ENCODE measurements at regions not wholly inside any gene's neighbourhood (a gene's known extent, or its start where the extent isn't known, plus 50 kb on each side); places are given as distances from the start of the nearest gene placed in this dataset.

DNA sequence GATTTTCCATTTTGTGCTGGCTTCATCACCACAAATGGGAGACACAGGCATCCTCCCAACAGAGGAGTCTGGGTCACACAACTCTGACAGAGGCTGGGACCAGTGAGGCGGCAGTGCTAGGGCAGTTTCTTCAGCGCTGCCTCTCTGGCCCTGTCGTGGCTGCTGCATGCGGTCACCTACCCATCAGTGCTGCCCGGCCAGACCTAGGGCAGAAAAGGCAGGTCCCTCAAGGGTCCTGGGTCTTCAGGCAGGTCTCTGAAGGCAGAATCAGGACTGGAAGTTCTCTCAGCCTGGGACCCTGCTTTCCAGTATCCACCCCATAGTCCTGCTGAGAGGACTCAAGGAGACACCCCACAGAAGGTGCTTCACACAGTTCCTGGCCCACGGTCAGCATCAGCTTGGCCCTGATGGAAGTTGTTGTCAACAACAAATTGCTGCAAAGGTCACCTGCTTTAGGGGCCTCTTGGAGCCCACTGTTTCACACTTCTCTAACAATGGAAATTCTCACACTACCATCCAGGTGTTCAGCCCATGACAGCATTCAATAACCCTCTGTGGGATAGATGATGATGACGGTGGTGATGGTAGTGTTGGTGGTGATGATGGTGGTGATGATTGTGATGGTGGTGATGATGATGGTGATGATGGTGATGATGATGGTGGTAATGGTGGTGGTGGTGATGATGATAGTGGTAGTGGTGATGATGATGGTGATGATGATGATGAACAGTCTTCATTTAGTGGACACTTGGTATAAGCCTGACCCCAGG, 146.4 kb upstream of the PPP1R26 start:
- ChIA-PET CTCF (no interaction called here), POLR2A (no interaction called here)

GRCh38 chr9:135334953-135335460, 144.6 kb upstream of the PPP1R26 start:
- CTCF ChIA-PET = no interaction called here
- POLR2A ChIA-PET = no interaction called here

- ChIA-PET POLR2A (no interaction called here), CTCF (no interaction called here)
These were observed 143.8 kb upstream of the PPP1R26 start for GRCh38 chr9:135335691-135336181.

- POLR2A ChIA-PET = no interaction called here
- CTCF ChIA-PET = no interaction called here
These were observed 142.7 kb upstream of the PPP1R26 start for GRCh38 chr9:135336722-135337527.

GRCh38 chr9:135338546-135338945, 141.0 kb upstream of the PPP1R26 start:
- ChIA-PET POLR2A (no interaction called here), CTCF (interaction anchor here (1.5 kb wide), 1 partner anchor 252 kb away, joined by 4 read pairs; no protein-coding TSS in a partner anchor)

GRCh38 chr9:135339378-135339973, 140.1 kb upstream of the PPP1R26 start:
- ChIA-PET POLR2A (no interaction called here), CTCF (interaction anchor here (0.9 to 1.5 kb wide), 2 partner anchors 73 to 253 kb away, joined by 3 to 4 read pairs; no protein-coding TSS in a partner anchor)

GRCh38 chr9:135340143-135340655, 139.4 kb upstream of the PPP1R26 start:
- CTCF ChIA-PET = interaction anchor here (0.9 kb wide), 1 partner anchor 72 kb away, joined by 3 read pairs; no protein-coding TSS in a partner anchor
- POLR2A ChIA-PET = no interaction called here

DNA sequence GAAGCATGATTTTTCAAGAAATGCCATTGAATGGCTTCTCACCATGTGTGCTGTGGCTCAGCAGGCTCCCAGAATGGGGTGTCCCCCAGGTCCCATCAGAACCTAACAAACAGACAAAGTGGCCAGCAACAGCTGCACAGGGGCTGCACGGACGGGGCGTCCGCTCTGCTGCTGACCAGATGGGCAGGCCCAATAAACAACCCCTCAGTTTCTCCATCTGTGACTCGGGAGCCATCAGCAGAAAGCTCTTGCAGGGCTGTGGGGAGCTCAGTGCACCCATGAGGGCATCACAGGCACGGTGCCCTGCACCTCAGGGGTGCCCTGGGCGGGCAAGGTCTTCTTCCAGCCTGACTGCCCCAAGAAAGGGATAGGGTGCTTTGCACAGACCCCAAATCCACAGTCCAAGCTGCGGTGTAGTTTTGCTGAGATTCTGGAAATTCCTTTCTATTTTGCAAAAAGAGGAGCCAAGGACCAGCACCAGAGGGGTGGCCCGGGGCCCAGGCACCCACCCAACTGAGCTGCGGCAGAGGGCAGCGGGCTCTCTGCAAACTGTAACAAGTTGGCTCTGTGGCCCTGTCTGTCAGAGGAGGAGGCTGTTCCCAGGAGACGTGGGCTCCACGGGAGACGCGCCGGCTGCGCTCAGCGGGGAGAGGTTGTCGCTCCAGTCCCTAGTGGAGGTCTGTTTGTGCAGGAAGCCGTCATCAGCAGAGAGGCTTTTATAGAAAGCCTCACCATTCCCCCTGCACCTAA, 138.7 kb upstream of the PPP1R26 start:
- ChIA-PET POLR2A (no interaction called here), CTCF (interaction anchor here (0.5 kb wide), 1 partner anchor 71 kb away, joined by 3 read pairs; no protein-coding TSS in a partner anchor)

DNA sequence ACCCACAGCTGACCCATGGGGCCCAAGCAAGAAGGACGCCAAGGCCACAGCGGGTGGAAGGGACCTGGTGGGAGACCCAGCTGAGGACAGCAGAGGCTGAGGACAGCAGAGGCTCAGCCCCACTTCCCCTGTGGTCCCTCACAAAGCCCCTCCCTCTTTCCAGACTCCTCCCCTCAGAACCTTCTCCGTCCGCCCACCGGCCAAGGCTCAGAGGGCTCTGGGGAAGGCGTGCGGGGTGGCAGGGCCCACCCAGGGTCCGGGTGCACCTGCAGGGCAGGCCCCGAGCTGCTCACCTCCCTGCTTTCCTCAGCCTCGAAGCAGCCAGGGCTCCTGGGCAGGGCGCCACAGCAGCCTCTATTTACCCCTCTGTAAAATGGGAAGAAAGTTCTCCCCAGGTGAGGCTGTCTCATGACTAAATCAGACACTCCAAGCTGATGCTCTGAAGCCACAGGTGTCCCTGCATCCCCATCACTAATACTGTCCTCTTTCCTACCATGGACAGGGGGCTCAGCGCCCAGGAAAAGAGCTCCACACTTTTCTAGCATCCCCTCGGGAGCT, 137.9 kb upstream of the PPP1R26 start:
- ChIA-PET CTCF (interaction anchor here (0.5 kb wide), 1 partner anchor 70 kb away, joined by 3 read pairs; no protein-coding TSS in a partner anchor), POLR2A (no interaction called here)

DNA sequence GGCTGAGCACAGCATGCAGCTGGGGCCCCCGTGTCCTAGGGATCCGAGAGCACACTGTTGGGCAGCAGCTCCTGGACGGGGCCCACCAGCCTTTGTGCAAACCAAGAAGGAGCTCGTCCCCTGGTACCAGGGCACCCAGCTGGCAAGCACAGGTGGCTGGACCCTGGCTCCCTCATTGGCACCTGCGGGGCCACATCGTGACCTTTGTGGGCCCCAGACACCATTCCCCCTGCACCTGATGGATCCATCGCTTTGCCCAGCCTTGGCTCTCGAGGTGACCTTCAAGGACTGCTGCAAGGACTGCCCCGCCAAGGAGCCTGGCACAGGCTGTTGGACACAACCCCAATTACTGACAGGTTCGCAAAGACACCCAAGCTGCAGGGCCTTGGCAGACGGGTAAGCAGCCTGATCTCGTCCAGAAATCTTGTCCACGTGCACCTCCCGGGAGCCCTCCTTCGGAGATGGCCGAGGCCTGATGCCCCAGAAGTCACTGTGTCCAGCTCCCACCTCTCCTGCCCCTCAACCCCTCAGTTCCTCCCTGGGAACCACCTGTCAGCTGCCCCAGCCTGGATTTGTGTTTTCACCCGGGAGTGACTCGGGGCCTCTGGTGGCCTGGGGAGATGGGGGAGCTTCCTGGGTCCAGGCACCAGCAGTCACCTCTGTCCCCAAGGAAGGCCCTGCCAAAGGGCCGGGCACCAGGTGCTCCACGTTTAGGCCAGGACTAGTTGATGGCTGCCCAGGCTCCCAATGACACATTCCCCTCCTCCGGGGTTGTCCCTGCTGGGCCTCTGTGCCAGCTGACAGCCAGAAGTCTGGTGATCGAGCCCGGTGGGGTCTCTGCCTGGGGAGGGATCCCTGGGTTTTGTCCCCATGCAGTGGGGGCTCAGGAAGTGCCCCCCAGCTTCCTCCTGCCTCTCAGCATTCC, 137.1 kb upstream of the PPP1R26 start:
- ChIA-PET CTCF (no interaction called here), POLR2A (no interaction called here)

DNA sequence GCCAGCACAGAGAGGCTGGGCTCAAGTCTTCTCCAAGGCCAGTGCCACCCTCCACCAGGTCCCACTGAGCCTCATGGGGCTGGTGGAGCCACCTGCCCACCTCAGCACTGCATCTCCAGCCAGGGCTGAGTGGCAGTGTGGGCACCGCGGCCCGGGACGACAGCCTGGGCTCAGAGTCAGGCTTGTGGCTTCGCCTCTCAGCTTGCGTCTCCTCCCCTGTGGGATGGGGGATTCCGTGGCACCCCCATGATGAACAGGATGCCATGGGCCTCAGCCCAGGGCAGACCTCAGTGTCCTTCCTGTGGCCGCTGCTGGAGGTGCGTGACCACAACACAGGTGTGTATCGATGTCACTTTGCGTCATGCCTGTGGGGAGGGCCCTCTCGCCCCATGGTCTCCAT, 136.4 kb upstream of the PPP1R26 start:
- POLR2A ChIA-PET = no interaction called here
- CTCF ChIA-PET = interaction anchor here (1.5 kb wide), 1 partner anchor 894 kb away, joined by 4 read pairs; no protein-coding TSS in a partner anchor

- POLR2A ChIA-PET = no interaction called here
- CTCF ChIA-PET = interaction anchor here (1.5 kb wide), 1 partner anchor 895 kb away, joined by 4 read pairs; no protein-coding TSS in a partner anchor
These were observed 135.6 kb upstream of the PPP1R26 start for GRCh38 chr9:135343837-135344522.

GRCh38 chr9:135344523-135344901, 135.1 kb upstream of the PPP1R26 start:
- POLR2A ChIA-PET = no interaction called here
- CTCF ChIA-PET = interaction anchor here (1.5 kb wide), 1 partner anchor 895 kb away, joined by 4 read pairs; no protein-coding TSS in a partner anchor

GRCh38 chr9:135344915-135345500, 134.6 kb upstream of the PPP1R26 start:
- POLR2A ChIA-PET = no interaction called here
- CTCF ChIA-PET = no interaction called here

DNA sequence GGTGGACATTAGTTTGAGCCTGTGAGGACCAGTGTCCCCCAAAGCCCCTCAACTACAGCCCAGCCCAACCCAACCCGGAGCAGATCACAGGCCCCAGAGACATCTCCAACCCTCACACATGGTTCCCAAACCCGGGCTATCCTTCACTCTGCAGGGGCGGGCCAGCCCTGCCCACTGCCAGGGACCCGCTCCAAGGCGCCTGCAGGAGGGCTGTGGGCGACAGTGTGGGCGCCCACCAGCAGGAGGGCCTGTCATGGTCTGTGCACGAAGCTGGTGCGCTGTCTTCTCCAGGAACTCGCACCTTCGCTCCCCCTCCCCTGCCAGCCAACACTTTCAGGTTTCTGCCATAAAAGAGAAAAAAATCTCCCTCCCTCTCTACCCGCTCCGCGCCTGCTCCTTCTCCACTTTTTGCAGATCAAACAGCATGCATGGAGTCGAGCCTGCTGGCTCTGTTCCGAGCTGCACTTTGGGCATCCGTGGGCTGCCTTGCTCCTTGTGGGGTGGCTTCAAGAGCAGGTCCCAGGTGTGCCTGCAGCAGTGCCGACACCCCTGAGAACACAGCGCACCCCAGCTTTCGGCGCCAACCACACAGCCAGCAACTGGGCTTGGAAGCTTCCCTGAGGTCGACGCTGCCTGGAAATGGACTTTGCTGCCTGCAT, 133.7 kb upstream of the PPP1R26 start:
- ChIA-PET POLR2A (no interaction called here), CTCF (interaction anchor here (1.0 kb wide), 1 partner anchor 67 kb away, joined by 3 read pairs; no protein-coding TSS in a partner anchor)

DNA sequence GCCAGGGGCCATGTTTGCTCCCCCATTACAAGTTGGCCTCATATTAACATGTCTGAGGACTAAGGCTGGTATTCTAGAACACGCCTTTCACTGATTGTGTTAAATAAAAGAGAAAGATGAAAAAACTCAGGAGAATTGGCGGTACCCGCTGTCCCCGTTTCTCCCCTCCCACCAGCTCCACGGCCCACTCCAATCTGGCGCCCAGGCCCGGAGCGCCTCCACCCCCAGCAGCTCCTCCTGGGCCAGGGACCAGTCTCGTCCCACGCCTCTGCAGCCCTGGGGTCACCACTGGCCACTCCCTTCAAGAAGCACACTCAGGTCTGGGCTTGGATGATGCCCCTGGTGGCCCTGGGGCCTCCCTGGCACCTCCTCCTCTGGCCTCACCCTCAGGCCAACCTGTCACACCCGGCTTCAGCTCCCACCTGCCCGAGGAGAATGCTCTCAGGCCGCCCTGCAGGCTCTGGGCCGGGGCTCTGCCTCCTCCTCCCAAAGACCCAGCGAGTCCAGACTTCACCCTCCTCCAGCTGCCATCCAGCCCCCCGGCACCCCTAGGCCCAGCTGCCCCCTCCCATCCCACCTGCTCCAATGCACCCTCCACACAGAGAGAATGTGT, 133.0 kb upstream of the PPP1R26 start:
- ChIA-PET CTCF (interaction anchor here (1.0 kb wide), 1 partner anchor 67 kb away, joined by 3 read pairs; no protein-coding TSS in a partner anchor), POLR2A (no interaction called here)

Data from activated CD8-positive, alpha-beta memory T cell treated with anti-CD3 and anti-CD28 coated beads for 36 hours (primary cell).